Activated naive CD8-positive, alpha-beta T cell treated with anti-CD3 and anti-CD28 coated beads for 36 hours (primary cell): ENCODE measurements at regions not wholly inside any gene's neighbourhood (a gene's known extent, or its start where the extent isn't known, plus 50 kb on each side); places are given as distances from the start of the nearest gene placed in this dataset.

ENCODE experiments used
- DNase-seq: peaks from one replicate; pipeline ENCODE4 v3.0.0; 2021
- H3K27ac Mint-ChIP-seq: one replicate; pipeline ENCODE4 v1.8.0; 2022; ENCODE audit warnings: mild to moderate bottlenecking, moderate library complexity, mixed read lengths
- H3K27me3 Mint-ChIP-seq: one replicate; pipeline ENCODE4 v1.8.0; 2022; ENCODE audit warnings: mild to moderate bottlenecking, mixed read lengths
- H3K36me3 Mint-ChIP-seq: one replicate; pipeline ENCODE4 v1.8.0; 2021; ENCODE audit warnings: mild to moderate bottlenecking, mixed read lengths
- H3K4me1 Mint-ChIP-seq: one replicate; pipeline ENCODE4 v1.8.0; 2021; ENCODE audit warnings: mixed read lengths
- H3K4me3 Mint-ChIP-seq: one replicate; pipeline ENCODE4 v1.8.0; 2022; ENCODE audit warnings: mild to moderate bottlenecking, moderate library complexity, mixed read lengths
- H3K9me3 Mint-ChIP-seq: one replicate; pipeline ENCODE4 v1.8.0; 2022; ENCODE audit warnings: mixed read lengths

GRCh38 chr1:208298593-208299269, 54.5 kb upstream of the PLXNA2 start:
- Mint-ChIP-seq H3K4me3 (no peak overlapping the region), H3K27me3 (peaks cover 9% of the 10 kb centered on the region), H3K27ac (no peak overlapping the region), H3K9me3 (no peaks in the 10 kb centered on the region), H3K4me1 (no peaks in the 10 kb centered on the region), H3K36me3 (no peaks in the 10 kb centered on the region)
- no peak for DNase-seq

GRCh38 chr1:208300084-208300770, 56.0 kb upstream of the PLXNA2 start:
- Mint-ChIP-seq H3K36me3 (no peaks in the 10 kb centered on the region), H3K4me3 (no peak overlapping the region), H3K27ac (no peak overlapping the region), H3K9me3 (no peaks in the 10 kb centered on the region), H3K4me1 (no peaks in the 10 kb centered on the region), H3K27me3 (peaks cover 3% of the 10 kb centered on the region)
- DNase-seq, result no peak

- H3K36me3 Mint-ChIP-seq, result no peaks in the 10 kb centered on the region
- H3K4me3 Mint-ChIP-seq, result no peak overlapping the region
- H3K27ac Mint-ChIP-seq, result no peak overlapping the region
- H3K9me3 Mint-ChIP-seq, result no peaks in the 10 kb centered on the region
- H3K27me3 Mint-ChIP-seq, result peaks cover 4% of the 10 kb centered on the region
- no peak for DNase-seq
- no peaks in the 10 kb centered on the region for H3K4me1 Mint-ChIP-seq
Observed at GRCh38 chr1:208302699-208303238, 58.6 kb upstream of the PLXNA2 start.

- H3K9me3 Mint-ChIP-seq, result no peaks in the 10 kb centered on the region
- no peak for DNase-seq
- H3K36me3 Mint-ChIP-seq, result no peaks in the 10 kb centered on the region
- H3K27me3 Mint-ChIP-seq, result peaks cover 4% of the 10 kb centered on the region
- H3K27ac Mint-ChIP-seq, result no peak overlapping the region
- no peak overlapping the region for H3K4me3 Mint-ChIP-seq
- no peaks in the 10 kb centered on the region for H3K4me1 Mint-ChIP-seq
Observed at GRCh38 chr1:208303743-208304712, 59.8 kb upstream of the PLXNA2 start.

- Mint-ChIP-seq H3K36me3 (no peaks in the 10 kb centered on the region), H3K4me3 (no peak overlapping the region), H3K4me1 (no peaks in the 10 kb centered on the region), H3K27me3 (peaks cover 12% of the 10 kb centered on the region), H3K27ac (no peak overlapping the region), H3K9me3 (no peaks in the 10 kb centered on the region)
- DNase-seq, result no peak
Observed at GRCh38 chr1:208308221-208308620, 64.0 kb upstream of the PLXNA2 start.

- Mint-ChIP-seq H3K4me1 (no peaks in the 10 kb centered on the region), H3K27me3 (peaks cover 12% of the 10 kb centered on the region), H3K27ac (no peak overlapping the region), H3K9me3 (no peaks in the 10 kb centered on the region), H3K4me3 (no peak overlapping the region), H3K36me3 (no peaks in the 10 kb centered on the region)
- no peak for DNase-seq
Observed at GRCh38 chr1:208309771-208310170, 65.6 kb upstream of the PLXNA2 start.

GRCh38 chr1:208312706-208313105, 68.5 kb upstream of the PLXNA2 start:
- no peaks in the 10 kb centered on the region for H3K4me1 Mint-ChIP-seq

GRCh38 chr1:208314431-208314830, 70.2 kb upstream of the PLXNA2 start:
- Mint-ChIP-seq H3K4me3 (no peak overlapping the region), H3K27ac (no peak overlapping the region), H3K4me1 (no peaks in the 10 kb centered on the region), H3K27me3 (peaks cover 17% of the 10 kb centered on the region), H3K36me3 (no peaks in the 10 kb centered on the region), H3K9me3 (no peaks in the 10 kb centered on the region)
- no peak for DNase-seq

More at GRCh38 chr1:208312706-208313105, 68.5 kb upstream of the PLXNA2 start:
- H3K36me3 Mint-ChIP-seq, result no peaks in the 10 kb centered on the region
- H3K9me3 Mint-ChIP-seq, result no peaks in the 10 kb centered on the region
- no peak overlapping the region for H3K4me3 Mint-ChIP-seq
- H3K27me3 Mint-ChIP-seq, result peaks cover 14% of the 10 kb centered on the region
- no peak overlapping the region for H3K27ac Mint-ChIP-seq
- no peak for DNase-seq

- Mint-ChIP-seq H3K27ac (no peak overlapping the region), H3K4me1 (no peaks in the 10 kb centered on the region), H3K4me3 (no peak overlapping the region), H3K9me3 (no peaks in the 10 kb centered on the region), H3K36me3 (no peaks in the 10 kb centered on the region), H3K27me3 (peaks cover 21% of the 10 kb centered on the region)
- no peak for DNase-seq
Observed at GRCh38 chr1:208318150-208318734, 74.1 kb upstream of the PLXNA2 start.

GRCh38 chr1:208324005-208324404, 79.8 kb upstream of the PLXNA2 start:
- no peaks in the 10 kb centered on the region for H3K9me3 Mint-ChIP-seq
- no peaks in the 10 kb centered on the region for H3K4me1 Mint-ChIP-seq
- DNase-seq, result no peak

GRCh38 chr1:208326033-208326432, 81.8 kb upstream of the PLXNA2 start:
- Mint-ChIP-seq H3K4me1 (no peaks in the 10 kb centered on the region), H3K9me3 (no peaks in the 10 kb centered on the region), H3K27me3 (peaks cover 26% of the 10 kb centered on the region), H3K36me3 (no peaks in the 10 kb centered on the region), H3K4me3 (no peak overlapping the region), H3K27ac (no peak overlapping the region)
- DNase-seq, result no peak

More at GRCh38 chr1:208324005-208324404, 79.8 kb upstream of the PLXNA2 start:
- peaks cover 31% of the 10 kb centered on the region for H3K27me3 Mint-ChIP-seq
- H3K36me3 Mint-ChIP-seq, result no peaks in the 10 kb centered on the region
- H3K4me3 Mint-ChIP-seq, result no peak overlapping the region
- no peak overlapping the region for H3K27ac Mint-ChIP-seq

- no peak overlapping the region for H3K27ac Mint-ChIP-seq
- no peaks in the 10 kb centered on the region for H3K4me1 Mint-ChIP-seq
- DNase-seq, result no peak
- H3K36me3 Mint-ChIP-seq, result no peaks in the 10 kb centered on the region
- peaks cover 47% of the 10 kb centered on the region for H3K27me3 Mint-ChIP-seq
- H3K4me3 Mint-ChIP-seq, result no peak overlapping the region
- no peaks in the 10 kb centered on the region for H3K9me3 Mint-ChIP-seq
Observed at GRCh38 chr1:208329300-208329699, 85.1 kb upstream of the PLXNA2 start.

- H3K27ac Mint-ChIP-seq, result no peak overlapping the region
- no peak for DNase-seq
- no peak overlapping the region for H3K4me3 Mint-ChIP-seq
- no peaks in the 10 kb centered on the region for H3K9me3 Mint-ChIP-seq
- H3K27me3 Mint-ChIP-seq, result peaks cover 62% of the 10 kb centered on the region
- H3K4me1 Mint-ChIP-seq, result no peaks in the 10 kb centered on the region
- H3K36me3 Mint-ChIP-seq, result no peaks in the 10 kb centered on the region
Observed at GRCh38 chr1:208332036-208332773, 88.0 kb upstream of the PLXNA2 start.

GRCh38 chr1:208332774-208333126, 88.6 kb upstream of the PLXNA2 start:
- Mint-ChIP-seq H3K27me3 (peaks cover 59% of the 10 kb centered on the region), H3K4me3 (no peak overlapping the region)

More at GRCh38 chr1:208332774-208333126, 88.6 kb upstream of the PLXNA2 start:
- Mint-ChIP-seq H3K9me3 (no peaks in the 10 kb centered on the region), H3K4me1 (no peaks in the 10 kb centered on the region), H3K27ac (no peak overlapping the region), H3K36me3 (no peaks in the 10 kb centered on the region)
- no peak for DNase-seq
